ENCODE measurements at regions not wholly inside any gene's neighbourhood (a gene's known extent, or its start where the extent isn't known, plus 50 kb on each side); places are given as distances from the start of the nearest gene placed in this dataset.

GRCh38 chr1:4527819-4528218, 126.6 kb upstream of the AJAP1 start:
- H3K27me3 ChIP-seq (ENCODE audit: insufficient read depth, low read depth, severe bottlenecking) = no peaks in the 10 kb centered on the region
- no peak overlapping the region for H3K4me3 ChIP-seq (ENCODE audit: low read depth, low read length)
- no peaks in the 10 kb centered on the region for H3K36me3 ChIP-seq
- DNase-seq = no peak
- TF ChIP-seq, protein P1, sequence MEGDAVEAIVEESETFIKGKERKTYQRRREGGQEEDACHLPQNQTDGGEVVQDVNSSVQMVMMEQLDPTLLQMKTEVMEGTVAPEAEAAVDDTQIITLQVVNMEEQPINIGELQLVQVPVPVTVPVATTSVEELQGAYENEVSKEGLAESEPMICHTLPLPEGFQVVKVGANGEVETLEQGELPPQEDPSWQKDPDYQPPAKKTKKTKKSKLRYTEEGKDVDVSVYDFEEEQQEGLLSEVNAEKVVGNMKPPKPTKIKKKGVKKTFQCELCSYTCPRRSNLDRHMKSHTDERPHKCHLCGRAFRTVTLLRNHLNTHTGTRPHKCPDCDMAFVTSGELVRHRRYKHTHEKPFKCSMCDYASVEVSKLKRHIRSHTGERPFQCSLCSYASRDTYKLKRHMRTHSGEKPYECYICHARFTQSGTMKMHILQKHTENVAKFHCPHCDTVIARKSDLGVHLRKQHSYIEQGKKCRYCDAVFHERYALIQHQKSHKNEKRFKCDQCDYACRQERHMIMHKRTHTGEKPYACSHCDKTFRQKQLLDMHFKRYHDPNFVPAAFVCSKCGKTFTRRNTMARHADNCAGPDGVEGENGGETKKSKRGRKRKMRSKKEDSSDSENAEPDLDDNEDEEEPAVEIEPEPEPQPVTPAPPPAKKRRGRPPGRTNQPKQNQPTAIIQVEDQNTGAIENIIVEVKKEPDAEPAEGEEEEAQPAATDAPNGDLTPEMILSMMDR (IDR thresholded peaks at IDR 0.05; ENCODE audit: low read depth, low read length) = no peak
- no peak overlapping the region for H3K27ac ChIP-seq
- H3K9me3 ChIP-seq (ENCODE audit: severe bottlenecking) = no peaks in the 10 kb centered on the region

- no peak overlapping the region for H3K4me3 ChIP-seq (ENCODE audit: low read depth, low read length)
- TF ChIP-seq, protein P1 (IDR thresholded peaks at IDR 0.05; ENCODE audit: low read depth, low read length) = no peak
- no peaks in the 10 kb centered on the region for H3K9me3 ChIP-seq (ENCODE audit: severe bottlenecking)
- no peak overlapping the region for H3K27ac ChIP-seq
- H3K36me3 ChIP-seq = no peaks in the 10 kb centered on the region
- no peak for DNase-seq
- H3K27me3 ChIP-seq (ENCODE audit: insufficient read depth, low read depth, severe bottlenecking) = no peaks in the 10 kb centered on the region
Observed at GRCh38 chr1:4528590-4528989, 125.8 kb upstream of the AJAP1 start.

GRCh38 chr1:4529446-4530165, 124.8 kb upstream of the AJAP1 start:
- Histone ChIP-seq H3K27me3 (ENCODE audit: insufficient read depth, low read depth, severe bottlenecking) (no peaks in the 10 kb centered on the region), H3K27ac (no peak overlapping the region), H3K4me3 (ENCODE audit: low read depth, low read length) (no peak overlapping the region), H3K9me3 (ENCODE audit: severe bottlenecking) (no peaks in the 10 kb centered on the region), H3K36me3 (no peaks in the 10 kb centered on the region)
- DNase-seq = no peak
- TF ChIP-seq, protein P1 (IDR thresholded peaks at IDR 0.05; ENCODE audit: low read depth, low read length) = no peak

DNA sequence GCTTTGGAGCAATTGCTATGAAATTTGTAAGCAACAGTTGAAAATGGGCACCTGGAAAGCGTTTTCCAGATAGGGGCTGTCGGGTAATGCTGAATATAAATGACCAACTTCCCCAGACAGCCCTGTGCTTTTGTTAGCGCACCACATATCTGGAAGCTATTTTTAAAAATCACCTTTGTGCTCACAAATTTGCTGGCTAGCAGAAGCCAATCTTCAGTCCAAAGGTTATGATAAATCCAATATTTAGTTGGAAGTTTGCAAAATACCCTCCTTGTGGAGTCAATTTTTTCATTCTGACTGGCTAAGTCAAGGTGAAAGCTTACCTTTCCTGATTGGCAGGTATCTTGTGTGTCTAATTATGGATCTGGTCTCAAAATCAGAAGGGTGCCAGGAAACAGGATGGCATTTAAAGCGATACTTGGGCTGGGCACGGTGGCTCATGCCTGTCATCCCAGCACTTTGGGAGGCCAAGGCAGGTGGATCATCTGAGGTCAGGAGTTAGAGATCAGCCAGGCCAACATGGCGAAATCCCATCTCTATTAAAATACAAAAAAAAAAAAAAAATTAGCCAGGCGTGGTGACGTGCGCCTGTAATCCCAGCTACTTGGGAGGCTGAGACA, 124.1 kb upstream of the AJAP1 start:
- DNase-seq = no peak
- no peaks in the 10 kb centered on the region for H3K27me3 ChIP-seq (ENCODE audit: insufficient read depth, low read depth, severe bottlenecking)
- H3K4me3 ChIP-seq (ENCODE audit: low read depth, low read length) = no peak overlapping the region
- no peaks in the 10 kb centered on the region for H3K9me3 ChIP-seq (ENCODE audit: severe bottlenecking)
- no peak overlapping the region for H3K27ac ChIP-seq
- no peaks in the 10 kb centered on the region for H3K36me3 ChIP-seq
- TF ChIP-seq, protein P1 (IDR thresholded peaks at IDR 0.05; ENCODE audit: low read depth, low read length) = no peak

DNA sequence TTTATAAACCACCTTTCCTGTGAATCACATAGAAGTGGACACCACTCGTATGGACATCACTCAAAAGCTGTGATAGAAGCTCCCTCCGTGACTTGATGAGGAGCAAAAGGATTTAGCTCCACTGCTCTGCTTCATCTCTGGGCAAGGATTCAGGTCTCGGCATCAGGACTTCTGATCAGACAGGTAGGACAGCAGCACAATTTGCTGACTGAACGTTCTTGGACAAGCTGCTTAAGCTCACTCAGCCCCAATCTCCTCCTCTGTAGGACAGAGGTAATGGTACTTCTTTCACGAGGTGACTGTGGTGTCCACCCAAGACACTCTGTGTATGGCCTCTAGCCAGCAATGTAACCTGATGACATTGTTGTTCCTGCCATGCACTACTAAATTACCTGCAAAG, 122.6 kb upstream of the AJAP1 start:
- TF ChIP-seq, protein P1 (IDR thresholded peaks at IDR 0.05; ENCODE audit: low read depth, low read length) = no peak
- Histone ChIP-seq H3K27ac (no peak overlapping the region), H3K4me3 (ENCODE audit: low read depth, low read length) (no peak overlapping the region), H3K9me3 (ENCODE audit: severe bottlenecking) (peaks cover 6% of the 10 kb centered on the region), H3K36me3 (no peaks in the 10 kb centered on the region), H3K27me3 (ENCODE audit: insufficient read depth, low read depth, severe bottlenecking) (no peaks in the 10 kb centered on the region)
- no peak for DNase-seq
